ENCODE measurements at regions not wholly inside any gene's neighbourhood (a gene's known extent, or its start where the extent isn't known, plus 50 kb on each side); places are given as distances from the start of the nearest gene placed in this dataset.

DNA sequence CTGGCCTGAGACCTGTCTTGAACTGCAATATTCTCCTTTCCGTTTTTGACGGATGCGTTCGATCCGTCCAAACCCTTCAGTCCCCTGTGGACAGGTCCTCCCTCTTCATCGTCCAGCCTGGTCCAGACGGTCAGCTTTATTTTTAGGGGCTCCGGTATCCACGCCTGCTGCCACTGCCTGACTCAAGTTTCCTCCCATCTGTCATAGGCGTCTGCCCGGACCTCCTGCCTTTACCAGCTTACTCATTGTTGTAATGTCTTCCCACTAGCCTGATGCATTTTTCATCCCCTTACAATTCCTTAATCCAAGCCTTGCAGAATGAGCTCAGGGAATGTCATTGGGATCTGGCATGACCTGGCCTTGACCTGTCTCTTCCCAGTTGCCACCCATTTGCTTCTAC is 145.8 kb downstream of the TENT4A start:
- no peak for TF ChIP-seq CTCF (IDR thresholded peaks at IDR 0.05; ENCODE audit: unreplicated experiment in 3 of 3)
- Mint-ChIP-seq H3K9me3 (peaks cover 10% of the 10 kb centered on the region), H3K4me1 (peaks cover 6% of the 10 kb centered on the region), H3K27me3 (ENCODE audit: low read depth) (peaks cover 7% of the 10 kb centered on the region), H3K4me3 (no peak overlapping the region), H3K27ac (no peak overlapping the region), H3K36me3 (ENCODE audit: low read depth) (no peaks in the 10 kb centered on the region)

- Mint-ChIP-seq H3K27ac (no peak overlapping the region), H3K27me3 (ENCODE audit: low read depth) (peaks cover 7% of the 10 kb centered on the region), H3K4me1 (peaks cover 6% of the 10 kb centered on the region), H3K36me3 (ENCODE audit: low read depth) (no peaks in the 10 kb centered on the region), H3K9me3 (peaks cover 9% of the 10 kb centered on the region), H3K4me3 (no peak overlapping the region)
- TF ChIP-seq CTCF (IDR thresholded peaks at IDR 0.05; ENCODE audit: unreplicated experiment in 3 of 3): no peak
Observed at GRCh38 chr5:6859951-6860638, 146.9 kb downstream of the TENT4A start.

GRCh38 chr5:6861036-6861435 is 147.8 kb downstream of the TENT4A start:
- no peak for TF ChIP-seq CTCF (IDR thresholded peaks at IDR 0.05; ENCODE audit: unreplicated experiment in 3 of 3)
- Mint-ChIP-seq H3K36me3 (ENCODE audit: low read depth) (no peaks in the 10 kb centered on the region), H3K4me1 (peaks cover 6% of the 10 kb centered on the region), H3K4me3 (no peak overlapping the region), H3K9me3 (peaks cover 8% of the 10 kb centered on the region), H3K27me3 (ENCODE audit: low read depth) (peaks cover 9% of the 10 kb centered on the region), H3K27ac (no peak overlapping the region)

GRCh38 chr5:6861667-6862066 is 148.4 kb downstream of the TENT4A start:
- peaks cover 6% of the 10 kb centered on the region for H3K4me1 Mint-ChIP-seq
- H3K27me3 Mint-ChIP-seq (ENCODE audit: low read depth): peaks cover 13% of the 10 kb centered on the region
- H3K27ac Mint-ChIP-seq: no peak overlapping the region
- no peak for TF ChIP-seq CTCF (IDR thresholded peaks at IDR 0.05; ENCODE audit: unreplicated experiment in 3 of 3)
- no peak overlapping the region for H3K4me3 Mint-ChIP-seq
- no peaks in the 10 kb centered on the region for H3K36me3 Mint-ChIP-seq (ENCODE audit: low read depth)
- peaks cover 3% of the 10 kb centered on the region for H3K9me3 Mint-ChIP-seq

- H3K27me3 Mint-ChIP-seq (ENCODE audit: low read depth): peaks cover 13% of the 10 kb centered on the region
- H3K27ac Mint-ChIP-seq: no peak overlapping the region
- no peaks in the 10 kb centered on the region for H3K36me3 Mint-ChIP-seq (ENCODE audit: low read depth)
- no peak overlapping the region for H3K4me3 Mint-ChIP-seq
- peaks cover 6% of the 10 kb centered on the region for H3K4me1 Mint-ChIP-seq
- peaks cover 2% of the 10 kb centered on the region for H3K9me3 Mint-ChIP-seq
- TF ChIP-seq CTCF (IDR thresholded peaks at IDR 0.05; ENCODE audit: unreplicated experiment in 3 of 3): no peak
Observed at GRCh38 chr5:6862306-6862705, 149.1 kb downstream of the TENT4A start.

GRCh38 chr5:6867712-6868111 is 154.5 kb downstream of the TENT4A start:
- H3K9me3 Mint-ChIP-seq: peaks cover 2% of the 10 kb centered on the region
- H3K4me1 Mint-ChIP-seq: no peaks in the 10 kb centered on the region
- H3K27ac Mint-ChIP-seq: no peak overlapping the region
- TF ChIP-seq CTCF (IDR thresholded peaks at IDR 0.05; ENCODE audit: unreplicated experiment in 3 of 3): no peak
- H3K27me3 Mint-ChIP-seq (ENCODE audit: low read depth): peaks cover 6% of the 10 kb centered on the region
- H3K36me3 Mint-ChIP-seq (ENCODE audit: low read depth): no peaks in the 10 kb centered on the region
- no peak overlapping the region for H3K4me3 Mint-ChIP-seq

Data from nephron (organoid).